ENCODE measurements at regions not wholly inside any gene's neighbourhood (a gene's known extent, or its start where the extent isn't known, plus 50 kb on each side); places are given as distances from the start of the nearest gene placed in this dataset.

DNA sequence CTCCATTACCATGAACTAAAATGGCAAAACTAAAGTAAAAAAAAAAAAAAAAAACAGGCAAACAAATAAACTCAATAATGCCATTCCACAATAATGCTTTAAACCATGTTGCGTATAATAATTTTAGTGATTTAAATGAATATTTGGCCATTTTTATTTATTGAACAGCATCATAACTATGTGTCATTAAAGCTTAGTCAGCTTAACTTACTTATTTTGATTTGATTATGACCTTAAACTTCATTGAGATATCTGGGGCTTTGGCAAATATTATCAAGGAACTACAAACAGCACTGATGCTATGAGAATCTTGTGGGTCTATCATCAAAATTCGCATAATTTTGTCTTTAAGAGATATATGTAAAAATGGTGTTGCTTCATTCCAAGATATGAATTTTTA lies 1610.3 kb upstream of the NUDT12 start:
- Mint-ChIP-seq H3K9me3 (ENCODE audit: unreplicated experiment) (no peaks in the 10 kb centered on the region), H3K27me3 (ENCODE audit: low read depth, unreplicated experiment) (no peaks in the 10 kb centered on the region), H3K4me1 (ENCODE audit: low read depth, unreplicated experiment) (no peaks in the 10 kb centered on the region), H3K4me3 (ENCODE audit: unreplicated experiment) (no peak overlapping the region), H3K27ac (ENCODE audit: unreplicated experiment) (no peak overlapping the region), H3K36me3 (ENCODE audit: low read depth, unreplicated experiment) (no peaks in the 10 kb centered on the region)
- no peak for TF ChIP-seq EZH2 (IDR thresholded peaks at IDR 0.05; ENCODE audit: insufficient read depth, low read length)
- no peak for TF ChIP-seq CTCF (IDR thresholded peaks at IDR 0.05; ENCODE audit: insufficient read depth, low read depth, low read length)
- no peaks in the 10 kb centered on the region for H3K4me1 ChIP-seq (ENCODE audit: insufficient read depth, low read length)
- no peaks in the 10 kb centered on the region for H3K36me3 ChIP-seq (ENCODE audit: insufficient read depth, low read length)
- H3K79me2 ChIP-seq (ENCODE audit: insufficient read depth, low read length): no peaks in the 10 kb centered on the region
- H3K4me2 ChIP-seq (ENCODE audit: low read length): no peak overlapping the region
- no peaks in the 10 kb centered on the region for H3K9me3 ChIP-seq (ENCODE audit: insufficient read depth, low read depth, low read length)
- H4K20me1 ChIP-seq (ENCODE audit: insufficient read depth, low read length): no peaks in the 10 kb centered on the region
- no peak overlapping the region for H3K9ac ChIP-seq (ENCODE audit: low read length)
- no peak for DNase-seq (ENCODE audit: low read depth)
- H3K27me3 ChIP-seq (ENCODE audit: insufficient read depth, low read length): no peaks in the 10 kb centered on the region
- H2AFZ ChIP-seq (ENCODE audit: low read depth, low read length): no peak overlapping the region
- FAIRE-seq: no peak
- H3K4me3 ChIP-seq (ENCODE audit: insufficient read depth, low read depth, low read length): no peak overlapping the region
- H3K27ac ChIP-seq (ENCODE audit: low read depth, low read length): no peak overlapping the region

DNA sequence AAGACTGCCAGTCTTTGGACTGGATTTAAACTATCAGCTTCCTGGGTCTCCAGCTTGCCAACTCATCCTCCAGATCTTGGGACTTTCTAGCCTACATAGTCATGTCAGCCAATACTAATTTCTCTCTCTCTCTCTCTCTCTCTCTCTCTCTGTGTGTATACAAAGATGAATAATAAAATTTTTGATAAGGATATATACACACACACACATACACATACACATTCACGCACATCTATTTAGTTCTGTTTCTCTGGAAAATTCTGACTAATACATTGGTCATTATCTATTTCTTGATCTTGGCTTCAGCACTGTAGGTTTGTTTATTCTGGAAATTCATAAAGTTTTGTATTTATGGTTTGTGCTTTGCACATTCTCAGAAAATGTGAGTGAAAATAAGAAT lies 1606.2 kb upstream of the NUDT12 start:
- Mint-ChIP-seq H3K36me3 (ENCODE audit: low read depth, unreplicated experiment) (no peaks in the 10 kb centered on the region), H3K27me3 (ENCODE audit: low read depth, unreplicated experiment) (no peaks in the 10 kb centered on the region), H3K27ac (ENCODE audit: unreplicated experiment) (no peak overlapping the region), H3K9me3 (ENCODE audit: unreplicated experiment) (peaks cover 3% of the 10 kb centered on the region), H3K4me1 (ENCODE audit: low read depth, unreplicated experiment) (no peaks in the 10 kb centered on the region), H3K4me3 (ENCODE audit: unreplicated experiment) (no peak overlapping the region)
- no peak for TF ChIP-seq EZH2 (IDR thresholded peaks at IDR 0.05; ENCODE audit: insufficient read depth, low read length)
- TF ChIP-seq CTCF (IDR thresholded peaks at IDR 0.05; ENCODE audit: insufficient read depth, low read depth, low read length): no peak
- FAIRE-seq (no peak), DNase-seq (ENCODE audit: low read depth) (no peak)
- Histone ChIP-seq H3K27ac (ENCODE audit: low read depth, low read length) (no peak overlapping the region), H3K4me2 (ENCODE audit: low read length) (no peak overlapping the region), H3K27me3 (ENCODE audit: insufficient read depth, low read length) (no peaks in the 10 kb centered on the region), H3K9me3 (ENCODE audit: insufficient read depth, low read depth, low read length) (no peaks in the 10 kb centered on the region), H3K79me2 (ENCODE audit: insufficient read depth, low read length) (no peaks in the 10 kb centered on the region), H3K36me3 (ENCODE audit: insufficient read depth, low read length) (no peaks in the 10 kb centered on the region), H2AFZ (ENCODE audit: low read depth, low read length) (no peak overlapping the region), H3K9ac (ENCODE audit: low read length) (no peak overlapping the region), H3K4me3 (ENCODE audit: insufficient read depth, low read depth, low read length) (no peak overlapping the region), H4K20me1 (ENCODE audit: insufficient read depth, low read length) (no peaks in the 10 kb centered on the region), H3K4me1 (ENCODE audit: insufficient read depth, low read length) (no peaks in the 10 kb centered on the region)

DNA sequence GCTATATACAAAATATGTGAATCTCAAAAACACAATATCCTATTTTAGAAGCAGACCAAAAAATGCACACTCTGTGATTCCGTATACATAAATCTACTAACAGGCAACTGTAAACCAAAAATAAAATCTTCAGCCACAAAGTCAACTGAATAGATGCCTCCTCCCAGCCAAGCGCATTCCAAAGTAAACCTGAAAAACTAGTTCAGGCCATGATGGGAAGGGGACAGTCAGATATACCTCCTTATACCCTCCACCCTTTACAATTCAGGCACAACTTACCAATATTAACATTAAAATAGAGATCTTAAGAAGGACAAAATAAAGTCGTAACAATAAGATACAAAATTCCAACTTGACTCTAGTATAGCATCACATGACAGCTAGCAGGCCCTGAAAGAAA lies 1604.5 kb upstream of the NUDT12 start:
- no peaks in the 10 kb centered on the region for H3K36me3 Mint-ChIP-seq (ENCODE audit: low read depth, unreplicated experiment)
- no peaks in the 10 kb centered on the region for H4K20me1 ChIP-seq (ENCODE audit: insufficient read depth, low read length)
- DNase-seq (ENCODE audit: low read depth) (no peak), FAIRE-seq (no peak)
- H3K27me3 ChIP-seq (ENCODE audit: insufficient read depth, low read length): no peaks in the 10 kb centered on the region
- no peak overlapping the region for H3K9ac ChIP-seq (ENCODE audit: low read length)
- H3K27ac ChIP-seq (ENCODE audit: low read depth, low read length): no peak overlapping the region
- H2AFZ ChIP-seq (ENCODE audit: low read depth, low read length): no peak overlapping the region
- no peak overlapping the region for H3K4me2 ChIP-seq (ENCODE audit: low read length)
- no peak overlapping the region for H3K4me3 ChIP-seq (ENCODE audit: insufficient read depth, low read depth, low read length)
- H3K27ac Mint-ChIP-seq (ENCODE audit: unreplicated experiment): no peak overlapping the region
- no peaks in the 10 kb centered on the region for H3K27me3 Mint-ChIP-seq (ENCODE audit: low read depth, unreplicated experiment)
- H3K9me3 Mint-ChIP-seq (ENCODE audit: unreplicated experiment): peaks cover 6% of the 10 kb centered on the region
- TF ChIP-seq CTCF (IDR thresholded peaks at IDR 0.05; ENCODE audit: insufficient read depth, low read depth, low read length): no peak
- TF ChIP-seq EZH2 (IDR thresholded peaks at IDR 0.05; ENCODE audit: insufficient read depth, low read length): no peak
- no peaks in the 10 kb centered on the region for H3K4me1 ChIP-seq (ENCODE audit: insufficient read depth, low read length)
- H3K9me3 ChIP-seq (ENCODE audit: insufficient read depth, low read depth, low read length): no peaks in the 10 kb centered on the region
- no peaks in the 10 kb centered on the region for H3K36me3 ChIP-seq (ENCODE audit: insufficient read depth, low read length)
- no peaks in the 10 kb centered on the region for H3K79me2 ChIP-seq (ENCODE audit: insufficient read depth, low read length)
- no peak overlapping the region for H3K4me3 Mint-ChIP-seq (ENCODE audit: unreplicated experiment)
- no peaks in the 10 kb centered on the region for H3K4me1 Mint-ChIP-seq (ENCODE audit: low read depth, unreplicated experiment)

Measured in astrocyte (in vitro differentiated cells and primary cell).